Naive thymus-derived CD4-positive, alpha-beta T cell (primary cell): ENCODE measurements at regions not wholly inside any gene's neighbourhood (a gene's known extent, or its start where the extent isn't known, plus 50 kb on each side); places are given as distances from the start of the nearest gene placed in this dataset.

ENCODE experiments used
- ATAC-seq: fragments of 150-1000 bp; cut with Tn5 transposase; 2 replicates; pipeline ENCODE4 v1.10.0; 2021; ENCODE audit warnings: mild to moderate bottlenecking, moderate library complexity
- CTCF ChIA-PET: fragments of 350-600 bp; sonication (Branson Sonifier 250); formaldehyde crosslinking; loops from one replicate; lab custom pipeline; 2021; ENCODE audit warnings: antibody characterized with exemption; lab: Charles Lee
- POLR2A ChIA-PET: fragments of 350-600 bp; sonication (Branson Sonifier 250); formaldehyde crosslinking; loops from one replicate; lab custom pipeline; 2021; ENCODE audit warnings: antibody characterized with exemption, inconsistent platforms; lab: Charles Lee
- DNase-seq, 9 donors: peaks; one replicate each; pipeline versions ENCODE4 v3.0.0 to v3.0.0-alpha.2; 2020 to 2022; ENCODE audit warnings: mixed read lengths in 1 of 9
- H3K27ac ChIP-seq: one replicate; pipeline ENCODE4 v1.7.0; 2013; ENCODE audit warnings: mild to moderate bottlenecking, low read depth, low read length, moderate library complexity
- H3K27me3 ChIP-seq, 2 donors: one replicate each; pipeline ENCODE4 v1.7.0; 2013; ENCODE audit warnings: low read length in 2 of 2, mild to moderate bottlenecking in 2 of 2, moderate library complexity in 2 of 2; ENCODE audit not compliant: control insufficient read depth in 2 of 2, insufficient read depth in 2 of 2
- H3K36me3 ChIP-seq, 3 experiments: 1 replicate in 2 of 3; 2 replicates in 1 of 3; pipeline ENCODE4 v1.7.0; 2013; ENCODE audit warnings: low read length in 3 of 3, mild to moderate bottlenecking in 3 of 3, moderate library complexity in 1 of 3; ENCODE audit not compliant: insufficient read depth in 3 of 3, control insufficient read depth in 2 of 3
- H3K4me1 ChIP-seq, 2 donors: one replicate each; pipeline ENCODE4 v1.7.0; 2013; ENCODE audit warnings: low read length in 2 of 2, mild to moderate bottlenecking in 2 of 2, moderate library complexity in 1 of 2; ENCODE audit not compliant: control insufficient read depth in 2 of 2, insufficient read depth in 2 of 2
- H3K4me3 ChIP-seq: 2 replicates; pipeline ENCODE4 v1.7.0; 2013; ENCODE audit warnings: mild to moderate bottlenecking, low read length
- H3K9me3 ChIP-seq, 3 experiments: 1 replicate in 2 of 3; 2 replicates in 1 of 3; pipeline ENCODE4 v1.7.0; 2013; ENCODE audit warnings: low read length in 3 of 3; ENCODE audit not compliant: control insufficient read depth in 2 of 3
- H3K27ac Mint-ChIP-seq, 9 donors: one replicate each; pipeline ENCODE4 v1.8.0; 2020 to 2022; ENCODE audit warnings: mixed read lengths in 9 of 9, mild to moderate bottlenecking in 8 of 9, moderate library complexity in 5 of 9, inconsistent platforms in 2 of 9
- H3K27me3 Mint-ChIP-seq, 5 donors: one replicate each; pipeline ENCODE4 v1.8.0; 2021 to 2022; ENCODE audit warnings: mixed read lengths in 5 of 5, mild to moderate bottlenecking in 1 of 5
- H3K36me3 Mint-ChIP-seq, 5 donors: one replicate each; pipeline ENCODE4 v1.8.0; 2020 to 2022; ENCODE audit warnings: mixed read lengths in 5 of 5, mild to moderate bottlenecking in 3 of 5, inconsistent platforms in 1 of 5
- H3K4me1 Mint-ChIP-seq, 7 donors: one replicate each; pipeline ENCODE4 v1.8.0; 2020 to 2022; ENCODE audit warnings: mixed read lengths in 7 of 7, mild to moderate bottlenecking in 3 of 7, inconsistent platforms in 1 of 7
- H3K4me3 Mint-ChIP-seq, 10 donors: one replicate each; pipeline ENCODE4 v1.8.0; 2020 to 2022; ENCODE audit warnings: mild to moderate bottlenecking in 10 of 10, mixed read lengths in 10 of 10, moderate library complexity in 6 of 10, inconsistent platforms in 2 of 10
- H3K9me3 Mint-ChIP-seq, 11 donors: one replicate each; pipeline ENCODE4 v1.8.0; 2020 to 2022; ENCODE audit warnings: mixed read lengths in 11 of 11, mild to moderate bottlenecking in 4 of 11, inconsistent platforms in 1 of 11, moderate library complexity in 1 of 11
- intact Hi-C, 2 donors: fragments of 100-400 bp; cut with micrococcal nuclease; formaldehyde crosslinking; loops; one replicate each; pipeline ENCODE4 v1.15.1; 2023

DNA sequence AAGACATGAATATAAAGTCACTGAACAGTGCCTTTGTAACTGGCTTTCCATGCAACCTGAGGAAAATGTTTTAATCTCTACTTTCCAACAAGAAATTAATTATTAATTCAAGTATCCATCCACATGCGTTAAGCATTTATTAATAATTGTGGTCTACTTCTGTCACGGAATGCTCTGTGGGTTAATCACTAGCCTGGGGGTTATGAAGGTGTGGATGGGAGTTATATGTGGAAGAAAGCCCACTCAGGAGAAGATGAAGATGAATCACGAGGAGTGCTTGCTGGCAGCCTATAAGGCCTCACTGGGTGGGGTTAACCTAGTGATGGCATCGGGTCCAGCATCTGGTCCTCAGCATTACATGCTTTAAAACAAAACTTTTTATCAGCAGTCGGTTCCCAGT lies 99.5 kb upstream of the AVPR1A start:
- H3K4me1 Mint-ChIP-seq, result no peaks in the 10 kb centered on the region
- no peak overlapping the region for H3K4me3 Mint-ChIP-seq
- POLR2A ChIA-PET, result no interaction called here
- Histone ChIP-seq H3K9me3 (no peaks in the 10 kb centered on the region), H3K36me3 (no peaks in the 10 kb centered on the region), H3K4me1 (no peaks in the 10 kb centered on the region), H3K4me3 (no peak overlapping the region), H3K27me3 (no peaks in the 10 kb centered on the region), H3K27ac (no peak overlapping the region)
- H3K36me3 Mint-ChIP-seq, result no peaks in the 10 kb centered on the region
- CTCF ChIA-PET, result no interaction called here
- no peak overlapping the region for H3K27ac Mint-ChIP-seq
- intact Hi-C loops, result no loop called here
- peaks cover 0 to 11% (median 1%) of the 10 kb centered on the region in 11 donors for H3K9me3 Mint-ChIP-seq
- ATAC-seq, result no peak
- peaks cover 0 to 15% (median 3%) of the 10 kb centered on the region in 5 donors for H3K27me3 Mint-ChIP-seq
- DNase-seq, result no peak

- ChIA-PET CTCF (no interaction called here), POLR2A (no interaction called here)
- Mint-ChIP-seq H3K27me3 (no peaks in the 10 kb centered on the region), H3K4me3 (no peak overlapping the region), H3K9me3 (peaks cover 0 to 16% (median 6%) of the 10 kb centered on the region in 11 donors), H3K4me1 (no peaks in the 10 kb centered on the region), H3K36me3 (no peaks in the 10 kb centered on the region), H3K27ac (no peak overlapping the region)
- Histone ChIP-seq H3K36me3 (no peaks in the 10 kb centered on the region), H3K27ac (no peak overlapping the region), H3K4me3 (no peak overlapping the region), H3K4me1 (no peaks in the 10 kb centered on the region), H3K27me3 (no peaks in the 10 kb centered on the region), H3K9me3 (no peaks in the 10 kb centered on the region)
- no peak for DNase-seq
- no peak for ATAC-seq
- intact Hi-C loops, result no loop called here
Observed at GRCh38 chr12:63238892-63239291, 87.9 kb upstream of the AVPR1A start.

DNA sequence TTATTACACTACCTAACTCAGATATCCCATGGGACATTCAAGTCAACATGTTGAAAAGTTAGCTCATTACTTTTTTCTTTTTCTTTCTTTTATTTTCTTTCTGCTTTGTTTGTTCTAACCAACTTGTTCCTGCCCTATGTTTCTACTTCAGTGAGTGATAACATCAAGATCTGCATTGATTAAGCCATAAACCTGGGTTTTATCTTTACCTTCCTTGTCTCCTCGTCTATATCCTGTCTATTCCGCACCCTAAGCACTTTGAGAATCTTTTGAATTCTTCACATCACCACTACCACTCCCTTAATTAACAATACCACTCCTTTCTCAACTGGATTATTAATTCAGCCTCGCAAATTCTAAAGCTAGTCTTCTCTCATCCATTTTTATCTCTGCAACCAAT lies 81.9 kb upstream of the AVPR1A start:
- H3K27me3 Mint-ChIP-seq, result no peaks in the 10 kb centered on the region
- POLR2A ChIA-PET, result no interaction called here

DNA sequence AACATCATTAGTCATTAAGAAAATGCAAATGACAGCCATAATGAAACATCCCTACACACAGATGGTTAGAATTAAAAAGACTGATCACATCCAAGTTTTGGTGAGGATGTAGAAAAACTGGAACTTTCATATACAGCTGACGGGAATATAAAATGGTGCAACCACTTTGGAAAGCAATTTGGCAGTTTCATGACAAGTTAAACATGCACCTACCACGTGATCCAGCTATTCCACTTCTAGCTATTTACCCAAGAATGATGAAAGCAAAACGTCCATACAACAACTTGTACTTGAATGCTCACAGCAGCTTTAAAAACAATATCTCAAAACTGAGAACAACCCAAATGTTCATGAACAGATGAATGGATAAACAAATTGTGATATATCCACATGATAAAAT lies 77.9 kb upstream of the AVPR1A start:
- Mint-ChIP-seq H3K36me3 (no peaks in the 10 kb centered on the region), H3K27ac (no peak overlapping the region), H3K9me3 (peaks cover 0 to 4% (median 0%) of the 10 kb centered on the region in 11 donors), H3K4me1 (peaks cover 0 to 1% (median 0%) of the 10 kb centered on the region in 7 donors), H3K27me3 (no peaks in the 10 kb centered on the region), H3K4me3 (no peak overlapping the region)
- Histone ChIP-seq H3K4me1 (no peaks in the 10 kb centered on the region), H3K27me3 (no peaks in the 10 kb centered on the region), H3K9me3 (no peaks in the 10 kb centered on the region), H3K4me3 (no peak overlapping the region), H3K36me3 (no peaks in the 10 kb centered on the region), H3K27ac (no peak overlapping the region)
- DNase-seq (no peak), ATAC-seq (no peak)
- ChIA-PET CTCF (no interaction called here), POLR2A (no interaction called here)
- intact Hi-C loops, result no loop called here

More for the DNA sequence above, 81.9 kb upstream of the AVPR1A start:
- H3K27ac Mint-ChIP-seq, result no peak overlapping the region
- H3K4me1 ChIP-seq, result no peaks in the 10 kb centered on the region
- ATAC-seq (no peak), DNase-seq (no peak)
- H3K4me3 ChIP-seq, result no peak overlapping the region
- no peak overlapping the region for H3K4me3 Mint-ChIP-seq
- no peaks in the 10 kb centered on the region for H3K27me3 ChIP-seq
- intact Hi-C loops, result no loop called here
- H3K36me3 ChIP-seq, result no peaks in the 10 kb centered on the region
- no peaks in the 10 kb centered on the region for H3K4me1 Mint-ChIP-seq
- H3K9me3 Mint-ChIP-seq, result peaks cover 0 to 6% (median 0%) of the 10 kb centered on the region in 11 donors
- CTCF ChIA-PET, result no interaction called here
- H3K9me3 ChIP-seq, result no peaks in the 10 kb centered on the region
- H3K27ac ChIP-seq, result no peak overlapping the region
- no peaks in the 10 kb centered on the region for H3K36me3 Mint-ChIP-seq

DNA sequence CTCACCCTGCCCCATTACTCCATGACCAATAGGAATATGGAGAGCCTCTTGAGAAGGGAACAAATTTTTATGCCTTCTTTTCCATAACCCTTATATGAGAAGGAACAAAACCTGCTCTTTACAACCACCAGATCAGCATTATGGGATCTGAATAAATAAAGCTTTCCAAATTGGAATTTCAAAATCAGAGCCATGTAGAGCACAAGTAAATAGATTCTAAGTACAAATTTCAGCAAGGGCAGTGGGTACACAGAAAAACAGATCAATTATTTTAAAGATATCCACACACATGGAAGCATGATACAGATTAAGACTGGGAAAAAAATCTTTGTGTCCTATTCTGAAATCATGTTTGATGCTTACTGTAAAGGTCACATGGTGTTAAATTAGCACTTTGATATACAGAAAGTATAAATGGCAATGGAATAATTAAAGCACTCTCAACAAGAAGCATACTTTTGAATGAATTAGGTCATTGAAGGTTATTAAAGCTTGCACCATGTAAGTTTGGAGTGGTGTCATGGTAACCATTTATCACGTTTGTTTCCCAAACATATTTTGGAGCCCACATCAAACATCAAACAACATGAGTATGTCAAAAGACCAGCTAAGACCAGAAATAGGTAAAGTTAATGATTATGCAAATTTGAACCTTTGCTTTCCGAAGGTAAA lies 75.9 kb upstream of the AVPR1A start:
- H3K4me3 Mint-ChIP-seq, result no peak overlapping the region
- no peaks in the 10 kb centered on the region for H3K9me3 ChIP-seq
- H3K27ac Mint-ChIP-seq, result no peak overlapping the region
- CTCF ChIA-PET, result no interaction called here
- DNase-seq (no peak), ATAC-seq (no peak)
- POLR2A ChIA-PET, result no interaction called here
- no peak overlapping the region for H3K27ac ChIP-seq
- peaks cover 0 to 4% (median 0%) of the 10 kb centered on the region in 11 donors for H3K9me3 Mint-ChIP-seq
- H3K27me3 Mint-ChIP-seq, result no peaks in the 10 kb centered on the region
- intact Hi-C loops, result no loop called here
- no peaks in the 10 kb centered on the region for H3K4me1 ChIP-seq
- no peaks in the 10 kb centered on the region for H3K36me3 Mint-ChIP-seq
- peaks cover 0 to 1% (median 0%) of the 10 kb centered on the region in 7 donors for H3K4me1 Mint-ChIP-seq
- no peaks in the 10 kb centered on the region for H3K27me3 ChIP-seq
- H3K4me3 ChIP-seq, result no peak overlapping the region
- H3K36me3 ChIP-seq, result no peaks in the 10 kb centered on the region

GRCh38 chr12:63224396-63224795 lies 73.4 kb upstream of the AVPR1A start:
- POLR2A ChIA-PET, result no interaction called here
- no peaks in the 10 kb centered on the region for H3K27me3 ChIP-seq
- no peaks in the 10 kb centered on the region for H3K4me1 ChIP-seq
- Mint-ChIP-seq H3K27me3 (no peaks in the 10 kb centered on the region), H3K4me3 (no peak overlapping the region), H3K9me3 (peaks cover 0 to 3% (median 0%) of the 10 kb centered on the region in 11 donors), H3K4me1 (peaks cover 0 to 1% (median 0%) of the 10 kb centered on the region in 7 donors), H3K36me3 (no peaks in the 10 kb centered on the region), H3K27ac (no peak overlapping the region)
- H3K9me3 ChIP-seq, result no peaks in the 10 kb centered on the region
- no peak for ATAC-seq
- no peaks in the 10 kb centered on the region for H3K36me3 ChIP-seq
- intact Hi-C loops, result no loop called here
- DNase-seq, result no peak
- no peak overlapping the region for H3K27ac ChIP-seq
- CTCF ChIA-PET, result no interaction called here
- no peak overlapping the region for H3K4me3 ChIP-seq

GRCh38 chr12:63223128-63223527 lies 72.1 kb upstream of the AVPR1A start:
- no peaks in the 10 kb centered on the region for H3K36me3 Mint-ChIP-seq
- H3K27me3 Mint-ChIP-seq, result no peaks in the 10 kb centered on the region
- intact Hi-C loops, result no loop called here
- DNase-seq (no peak), ATAC-seq (no peak)
- Histone ChIP-seq H3K27me3 (no peaks in the 10 kb centered on the region), H3K4me3 (no peak overlapping the region), H3K9me3 (no peaks in the 10 kb centered on the region), H3K4me1 (no peaks in the 10 kb centered on the region), H3K27ac (no peak overlapping the region), H3K36me3 (no peaks in the 10 kb centered on the region)
- ChIA-PET CTCF (no interaction called here), POLR2A (no interaction called here)
- H3K9me3 Mint-ChIP-seq, result peaks cover 0 to 3% (median 0%) of the 10 kb centered on the region in 11 donors
- H3K27ac Mint-ChIP-seq, result no peak overlapping the region
- H3K4me3 Mint-ChIP-seq, result no peak overlapping the region
- peaks cover 0 to 1% (median 0%) of the 10 kb centered on the region in 7 donors for H3K4me1 Mint-ChIP-seq
